ENCODE measurements at regions not wholly inside any gene's neighbourhood (a gene's known extent, or its start where the extent isn't known, plus 50 kb on each side); places are given as distances from the start of the nearest gene placed in this dataset.

- Mint-ChIP-seq H3K4me3 (no peak overlapping the region), H3K4me1 (peaks cover 19% of the 10 kb centered on the region), H3K36me3 (ENCODE audit: low read depth) (no peaks in the 10 kb centered on the region), H3K9me3 (peaks cover 4% of the 10 kb centered on the region; the same call in 1 of the 3 replicates), H3K27ac (no peak overlapping the region), H3K27me3 (ENCODE audit: insufficient read depth, low read depth, poor library complexity) (peaks cover 4% of the 10 kb centered on the region)
- Histone ChIP-seq H3K27ac (ENCODE audit: low read depth) (no peak overlapping the region), H3K9me2 (ENCODE audit: insufficient read depth) (no peaks in the 10 kb centered on the region), H3K4me2 (no peak overlapping the region), H3K27me3 (ENCODE audit: insufficient read depth) (no peaks in the 10 kb centered on the region), H3K36me3 (ENCODE audit: insufficient read depth) (no peaks in the 10 kb centered on the region; the same call in 1 of the 2 replicates), H3K4me3 (no peak overlapping the region), H2AFZ (peak overlapping the region; percentile 23; the same call in 1 of the 2 replicates), H3F3A (replicated peaks; ENCODE audit: low read depth) (no peaks in the 10 kb centered on the region), H3K4me1 (ENCODE audit: insufficient read depth) (peaks cover 10% of the 10 kb centered on the region), H3K79me2 (replicated peaks; ENCODE audit: insufficient read depth) (no peaks in the 10 kb centered on the region), H4K20me1 (replicated peaks; ENCODE audit: insufficient read depth) (no peaks in the 10 kb centered on the region)
- DNase-seq (ENCODE audit: low spot score) (no peak), ATAC-seq (no peak)
- no peak for TF ChIP-seq ZNF331 (CRISPR knock-in tag; IDR thresholded peaks at IDR 0.05; ENCODE audit: low read depth)
- no peak for TF ChIP-seq EZH2 (IDR thresholded peaks at IDR 0.05; ENCODE audit: low read depth, unreplicated experiment)
- no peak for TF ChIP-seq POLR2AphosphoS5 (IDR thresholded peaks at IDR 0.05; ENCODE audit: low read depth)
- TF ChIP-seq ETS1 (IDR thresholded peaks at IDR 0.05) = no peak
- no peak for TF ChIP-seq ZNF114 (CRISPR knock-in tag; IDR thresholded peaks at IDR 0.05)
- TF ChIP-seq EZH2phosphoT487 (IDR thresholded peaks at IDR 0.05; ENCODE audit: unreplicated experiment) = no peak
- TF ChIP-seq CTCF (conservative IDR thresholded peaks at IDR 0.05; ENCODE audit: low read depth in 2 of 2) = no peak
Observed at GRCh38 chr15:67947254-67948039, 106.7 kb upstream of the PIAS1 start.

GRCh38 chr15:67948215-67948614, 105.9 kb upstream of the PIAS1 start:
- Histone ChIP-seq H3K27ac (ENCODE audit: low read depth) (no peak overlapping the region), H3K9me2 (ENCODE audit: insufficient read depth) (no peaks in the 10 kb centered on the region), H3K4me3 (no peak overlapping the region), H3K4me2 (no peak overlapping the region), H3K4me1 (ENCODE audit: insufficient read depth) (peaks cover 10% of the 10 kb centered on the region), H3K36me3 (ENCODE audit: insufficient read depth) (no peaks in the 10 kb centered on the region; the same call in 1 of the 2 replicates), H3K79me2 (replicated peaks; ENCODE audit: insufficient read depth) (no peaks in the 10 kb centered on the region), H4K20me1 (replicated peaks; ENCODE audit: insufficient read depth) (no peaks in the 10 kb centered on the region), H3K27me3 (ENCODE audit: insufficient read depth) (no peaks in the 10 kb centered on the region), H3F3A (replicated peaks; ENCODE audit: low read depth) (no peaks in the 10 kb centered on the region), H2AFZ (no peak overlapping the region)
- no peak for ATAC-seq
- H3K27ac Mint-ChIP-seq = no peak overlapping the region
- peaks cover 19% of the 10 kb centered on the region for H3K4me1 Mint-ChIP-seq
- H3K4me3 Mint-ChIP-seq = no peak overlapping the region
- H3K9me3 Mint-ChIP-seq = peaks cover 4% of the 10 kb centered on the region; the same call in 1 of the 3 replicates
- H3K36me3 Mint-ChIP-seq (ENCODE audit: low read depth) = no peaks in the 10 kb centered on the region
- DNase-seq (ENCODE audit: low spot score) = no peak
- peaks cover 4% of the 10 kb centered on the region for H3K27me3 Mint-ChIP-seq (ENCODE audit: insufficient read depth, low read depth, poor library complexity)
- no peak for TF ChIP-seq CTCF (conservative IDR thresholded peaks at IDR 0.05; ENCODE audit: low read depth in 2 of 2)
- TF ChIP-seq STAT1 (IDR thresholded peaks at IDR 0.05; ENCODE audit: unreplicated experiment) = no peak
- no peak for TF ChIP-seq REST (IDR thresholded peaks at IDR 0.05; ENCODE audit: unreplicated experiment)
- no peak for TF ChIP-seq JUNB (IDR thresholded peaks at IDR 0.05; ENCODE audit: unreplicated experiment)
- TF ChIP-seq CREB1 (CRISPR knock-in tag; IDR thresholded peaks at IDR 0.05; ENCODE audit: low read depth) = no peak
- TF ChIP-seq NANOG (IDR thresholded peaks at IDR 0.05; ENCODE audit: borderline replicate concordance) = no peak
- no peak for TF ChIP-seq ZNF331 (CRISPR knock-in tag; IDR thresholded peaks at IDR 0.05; ENCODE audit: low read depth)
- no peak for TF ChIP-seq EZH2phosphoT487 (IDR thresholded peaks at IDR 0.05; ENCODE audit: unreplicated experiment)
- TF ChIP-seq ZNF114 (CRISPR knock-in tag; IDR thresholded peaks at IDR 0.05) = no peak
- no peak for TF ChIP-seq ETS1 (IDR thresholded peaks at IDR 0.05)
